HCT116 (cell line): ENCODE measurements at regions not wholly inside any gene's neighbourhood (a gene's known extent, or its start where the extent isn't known, plus 50 kb on each side); places are given as distances from the start of the nearest gene placed in this dataset.

Experiments used
- TCF7L2 ChIP-seq: IDR thresholded peaks from 2 replicates; pipeline ENCODE4 v1.7.0; 2011; ENCODE audit warnings: borderline replicate concordance, inconsistent platforms; ENCODE audit not compliant: insufficient read depth, insufficient read length; ENCODE audit errors: extremely low read depth
- TF ChIP-seq, protein P1 (sequence below), 3 experiments: fragments of 200-600 bp in 1 of 3; sonication (generic) in 1 of 3; IDR thresholded peaks in 2 of 3; conservative IDR thresholded peaks in 1 of 3; 2 replicates each; pipeline ENCODE4 v1.5.1; 2012 to 2017; ENCODE audit warnings: low read depth in 2 of 3, low read length in 2 of 3, antibody characterized with exemption in 1 of 3, borderline replicate concordance in 1 of 3, control low read depth in 1 of 3, mild to moderate bottlenecking in 1 of 3, mixed read lengths in 1 of 3, mixed run types in 1 of 3, moderate library complexity in 1 of 3; ENCODE audit not compliant: insufficient read depth in 1 of 3

DNA sequence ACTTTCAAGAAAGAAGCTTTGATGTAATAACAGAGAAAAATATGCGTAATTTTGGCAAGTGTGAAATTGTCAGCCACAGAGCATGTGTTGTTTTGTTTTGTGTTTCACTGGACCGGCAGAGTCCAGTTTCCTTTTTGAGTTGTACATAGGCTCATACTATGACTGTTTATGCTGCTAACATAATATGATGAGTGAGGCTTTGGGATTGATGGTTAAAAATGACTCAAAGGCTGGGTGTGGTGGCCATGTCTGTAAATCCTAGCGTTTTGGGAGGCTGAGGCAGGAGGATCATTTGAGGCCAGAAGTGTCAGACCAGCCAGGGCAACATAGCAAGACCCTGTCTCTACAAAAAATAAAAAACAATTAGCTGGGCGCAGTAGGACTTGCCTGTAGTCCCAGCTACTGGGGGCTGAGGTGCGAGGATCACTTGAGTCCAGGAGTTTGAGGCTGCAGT lies 487.9 kb downstream of the PCNX1 start:
- TF ChIP-seq, protein P1, sequence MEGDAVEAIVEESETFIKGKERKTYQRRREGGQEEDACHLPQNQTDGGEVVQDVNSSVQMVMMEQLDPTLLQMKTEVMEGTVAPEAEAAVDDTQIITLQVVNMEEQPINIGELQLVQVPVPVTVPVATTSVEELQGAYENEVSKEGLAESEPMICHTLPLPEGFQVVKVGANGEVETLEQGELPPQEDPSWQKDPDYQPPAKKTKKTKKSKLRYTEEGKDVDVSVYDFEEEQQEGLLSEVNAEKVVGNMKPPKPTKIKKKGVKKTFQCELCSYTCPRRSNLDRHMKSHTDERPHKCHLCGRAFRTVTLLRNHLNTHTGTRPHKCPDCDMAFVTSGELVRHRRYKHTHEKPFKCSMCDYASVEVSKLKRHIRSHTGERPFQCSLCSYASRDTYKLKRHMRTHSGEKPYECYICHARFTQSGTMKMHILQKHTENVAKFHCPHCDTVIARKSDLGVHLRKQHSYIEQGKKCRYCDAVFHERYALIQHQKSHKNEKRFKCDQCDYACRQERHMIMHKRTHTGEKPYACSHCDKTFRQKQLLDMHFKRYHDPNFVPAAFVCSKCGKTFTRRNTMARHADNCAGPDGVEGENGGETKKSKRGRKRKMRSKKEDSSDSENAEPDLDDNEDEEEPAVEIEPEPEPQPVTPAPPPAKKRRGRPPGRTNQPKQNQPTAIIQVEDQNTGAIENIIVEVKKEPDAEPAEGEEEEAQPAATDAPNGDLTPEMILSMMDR (IDR thresholded peaks at IDR 0.05 in 2 of 3, conservative IDR thresholded peaks at IDR 0.05 in 1 of 3; ENCODE audit: borderline replicate concordance in 1 of 3, insufficient read depth in 1 of 3, low read depth in 2 of 3, low read length in 2 of 3), result no peak
- TF ChIP-seq TCF7L2, result no peak
